Stimulated activated CD8-positive, alpha-beta memory T cell treated with anti-CD3 and anti-CD28 coated beads, Interleukin-4, amount 100 ng/mL, for 48 hours (primary cell): ENCODE measurements at regions not wholly inside any gene's neighbourhood (a gene's known extent, or its start where the extent isn't known, plus 50 kb on each side); places are given as distances from the start of the nearest gene placed in this dataset.
"Not testable (repeated sequence)": the region's sequence is repeated elsewhere in the genome, so short reads cannot be mapped to it uniquely, and the experiment has no call there.

ENCODE experiments used
- DNase-seq: peaks from one replicate; pipeline ENCODE4 v3.0.0-alpha.2; 2020

GRCh38 chr7:86366946-86367345, 276.8 kb upstream of the GRM3 start:
- no peak for DNase-seq

GRCh38 chr7:86340407-86340806, 303.3 kb upstream of the GRM3 start:
- DNase-seq: not testable (repeated sequence)

GRCh38 chr7:86339051-86339450, 304.7 kb upstream of the GRM3 start:
- DNase-seq: no peak

GRCh38 chr7:86328801-86329433, 314.8 kb upstream of the GRM3 start:
- no peak for DNase-seq

GRCh38 chr7:86326847-86327246, 316.9 kb upstream of the GRM3 start:
- DNase-seq: no peak

- no peak for DNase-seq
These were observed 322.8 kb upstream of the GRM3 start for GRCh38 chr7:86320889-86321288.

- no peak for DNase-seq
These were observed 323.4 kb upstream of the GRM3 start for GRCh38 chr7:86320341-86320740.

GRCh38 chr7:86313842-86314241, 329.9 kb upstream of the GRM3 start:
- DNase-seq: no peak

- no peak for DNase-seq
These were observed 342.4 kb upstream of the GRM3 start for GRCh38 chr7:86301301-86301700.

GRCh38 chr7:86295526-86295925, 348.2 kb upstream of the GRM3 start:
- DNase-seq: no peak

GRCh38 chr7:86282014-86282682, 361.6 kb upstream of the GRM3 start:
- DNase-seq: no peak

GRCh38 chr7:86280150-86280549, 363.6 kb upstream of the GRM3 start:
- no peak for DNase-seq

- no peak for DNase-seq
These were observed 380.9 kb upstream of the GRM3 start for GRCh38 chr7:86262781-86263180.

GRCh38 chr7:86257894-86258293, 385.8 kb upstream of the GRM3 start:
- DNase-seq: no peak

- no peak for DNase-seq
These were observed 391.3 kb upstream of the GRM3 start for GRCh38 chr7:86252406-86252805.

GRCh38 chr7:86248977-86249376, 394.7 kb upstream of the GRM3 start:
- DNase-seq: no peak

- no peak for DNase-seq
These were observed 400.5 kb upstream of the GRM3 start for GRCh38 chr7:86243171-86243570.

GRCh38 chr7:86226191-86226590, 417.5 kb upstream of the GRM3 start:
- no peak for DNase-seq

- no peak for DNase-seq
These were observed 420.9 kb upstream of the GRM3 start for GRCh38 chr7:86222806-86223205.

- DNase-seq: no peak
These were observed 429.0 kb upstream of the GRM3 start for GRCh38 chr7:86214734-86215133.

- no peak for DNase-seq
These were observed 430.7 kb upstream of the GRM3 start for GRCh38 chr7:86212976-86213375.

GRCh38 chr7:86209036-86209435, 434.7 kb upstream of the GRM3 start:
- no peak for DNase-seq

GRCh38 chr7:86207740-86208139, 436.0 kb upstream of the GRM3 start:
- DNase-seq: no peak

- no peak for DNase-seq
These were observed 440.9 kb upstream of the GRM3 start for GRCh38 chr7:86202833-86203232.

- no peak for DNase-seq
These were observed 441.9 kb upstream of the GRM3 start for GRCh38 chr7:86201767-86202166.
